PFSK-1 (cell line): ENCODE measurements at regions not wholly inside any gene's neighbourhood (a gene's known extent, or its start where the extent isn't known, plus 50 kb on each side); places are given as distances from the start of the nearest gene placed in this dataset.

ENCODE experiments used
- FOXP2 ChIP-seq: optimal IDR thresholded peaks from 2 replicates; pipeline ENCODE3; 2011; ENCODE audit warnings: borderline replicate concordance, control low read depth, inconsistent platforms; ENCODE audit not compliant: insufficient read depth; ENCODE audit errors: extremely low read length, extremely low read depth
- POLR2AphosphoS5 ChIP-seq: IDR thresholded peaks from 2 replicates; pipeline ENCODE4 v1.6.1; 2012; ENCODE audit warnings: low read depth, mild to moderate bottlenecking, control low read depth, low read length, moderate library complexity
- REST ChIP-seq, 2 experiments: IDR thresholded peaks; 2 replicates each; pipeline versions ENCODE4 v1.6.1 to v1.8.0; 2011 to 2012; ENCODE audit warnings: low read depth in 2 of 2, low read length in 2 of 2, control low read depth in 1 of 2, inconsistent platforms in 1 of 2, mild to moderate bottlenecking in 1 of 2, moderate library complexity in 1 of 2; ENCODE audit not compliant: insufficient read depth in 1 of 2
- SIN3A ChIP-seq: IDR thresholded peaks from 2 replicates; pipeline ENCODE4 v1.6.1; 2012; ENCODE audit warnings: mild to moderate bottlenecking, low read length, moderate library complexity, borderline replicate concordance; ENCODE audit not compliant: insufficient read depth
- TAF1 ChIP-seq: IDR thresholded peaks from 2 replicates; pipeline ENCODE4 v1.6.1; 2012; ENCODE audit warnings: low read length, control low read depth, borderline replicate concordance; ENCODE audit not compliant: insufficient read depth

GRCh38 chr12:68446384-68446783, 114.2 kb upstream of the MDM1 start:
- TF ChIP-seq TAF1 (no peak), REST (IDR thresholded peaks at IDR 0.05; ENCODE audit: insufficient read depth in 1 of 2, low read depth in 2 of 2, low read length in 2 of 2) (no peak), POLR2AphosphoS5 (no peak), FOXP2 (no peak), SIN3A (no peak)

GRCh38 chr12:68446901-68447796, 115.0 kb upstream of the MDM1 start:
- TF ChIP-seq POLR2AphosphoS5 (no peak), FOXP2 (no peak), TAF1 (no peak), REST (IDR thresholded peaks at IDR 0.05; ENCODE audit: insufficient read depth in 1 of 2, low read depth in 2 of 2, low read length in 2 of 2) (no peak), SIN3A (no peak)

GRCh38 chr12:68447797-68448260, 115.7 kb upstream of the MDM1 start:
- TF ChIP-seq POLR2AphosphoS5 = no peak
- no peak for TF ChIP-seq TAF1
- TF ChIP-seq SIN3A = no peak
- no peak for TF ChIP-seq FOXP2
- TF ChIP-seq REST (IDR thresholded peaks at IDR 0.05; ENCODE audit: insufficient read depth in 1 of 2, low read depth in 2 of 2, low read length in 2 of 2) = no peak

GRCh38 chr12:68449196-68449595, 117.0 kb upstream of the MDM1 start:
- TF ChIP-seq TAF1 = no peak
- TF ChIP-seq FOXP2 = no peak
- no peak for TF ChIP-seq POLR2AphosphoS5
- TF ChIP-seq REST (IDR thresholded peaks at IDR 0.05; ENCODE audit: insufficient read depth in 1 of 2, low read depth in 2 of 2, low read length in 2 of 2) = no peak
- TF ChIP-seq SIN3A = no peak

GRCh38 chr12:68450947-68451260, 118.7 kb upstream of the MDM1 start:
- TF ChIP-seq TAF1 (no peak), REST (IDR thresholded peaks at IDR 0.05; ENCODE audit: insufficient read depth in 1 of 2, low read depth in 2 of 2, low read length in 2 of 2) (no peak), SIN3A (no peak), POLR2AphosphoS5 (no peak), FOXP2 (no peak)
